Esophagus muscularis mucosa (tissue), 4 donors: ENCODE measurements at regions not wholly inside any gene's neighbourhood (a gene's known extent, or its start where the extent isn't known, plus 50 kb on each side); places are given as distances from the start of the nearest gene placed in this dataset.
A peak's percentile ranks its signal among the peaks of the same experiment; 100 is the strongest.

Experiments
- DNase-seq: peaks from one replicate; pipeline ENCODE4 v3.0.0-alpha.2; 2017; ENCODE audit errors: extremely low spot score
- H3K27ac ChIP-seq, 4 donors: fragments of 200-600 bp; sonication (generic); replicated peaks in 1 of 4; 1 replicate in 3 of 4; 2 replicates in 1 of 4; pipeline ENCODE4 v1.5.1; 2016 to 2019; ENCODE audit warnings: mild to moderate bottlenecking in 1 of 4
- H3K27me3 ChIP-seq, 4 donors: fragments of 200-600 bp; sonication (generic); one replicate each; pipeline versions ENCODE4 v1.5.1 to v1.6.0; 2016 to 2019
- H3K36me3 ChIP-seq, 4 donors: fragments of 200-600 bp; sonication (generic); one replicate each; pipeline ENCODE4 v1.5.1; 2016 to 2019
- H3K4me1 ChIP-seq, 4 donors: fragments of 200-600 bp; sonication (generic); one replicate each; pipeline ENCODE4 v1.5.1; 2016 to 2019
- H3K4me3 ChIP-seq, 4 donors: fragments of 200-600 bp; sonication (generic); 1 replicate in 2 of 4; 2 replicates in 2 of 4; pipeline ENCODE4 v1.5.1; 2016 to 2019; ENCODE audit warnings: mild to moderate bottlenecking in 4 of 4, moderate library complexity in 1 of 4
- H3K9me3 ChIP-seq, 4 donors: fragments of 200-600 bp; sonication (generic); 1 replicate in 3 of 4; 2 replicates in 1 of 4; pipeline ENCODE4 v1.5.1; 2016 to 2019
- EP300 ChIP-seq: sonication (generic); formaldehyde crosslinking; IDR thresholded peaks from one replicate; pipeline ENCODE4 v1.6.1; 2017; ENCODE audit warnings: antibody characterized with exemption
- POLR2A ChIP-seq: fragments of 450-650 bp; IDR thresholded peaks from one replicate; pipeline ENCODE4 v1.6.1; 2017; ENCODE audit warnings: antibody characterized with exemption, moderate library complexity, mild to moderate bottlenecking, low read depth
- POLR2AphosphoS5 ChIP-seq, 2 donors: sonication (generic); formaldehyde crosslinking; IDR thresholded peaks; one replicate each; pipeline ENCODE4 v1.6.1; 2017; ENCODE audit warnings: antibody characterized with exemption in 2 of 2
- WGBS: methylation state at CpG from one replicate; pipeline ENCODE4 v1.1.5; 2018; 5-methylcytosine and 5-hydroxymethylcytosine counted together
- intact Hi-C: fragments of 100-400 bp; cut with DNase I; formaldehyde crosslinking; loops from one replicate; pipeline ENCODE4 v1.15.1; 2023
- TF ChIP-seq, protein P1 (sequence below), 3 experiments: fragments of 200-600 bp in 2 of 3; fragments of 450-650 bp in 1 of 3; sonication (generic) in 2 of 3; IDR thresholded peaks; one replicate each; pipeline ENCODE4 v1.5.1; 2017 to 2019; ENCODE audit warnings: antibody characterized with exemption in 3 of 3, mild to moderate bottlenecking in 2 of 3, moderate library complexity in 1 of 3

- no peaks in the 10 kb centered on the region for H3K27me3 ChIP-seq
- H3K4me3 ChIP-seq = no peak overlapping the region
- H3K9me3 ChIP-seq = no peaks in the 10 kb centered on the region
- no peak overlapping the region for H3K27ac ChIP-seq
- no peaks in the 10 kb centered on the region for H3K36me3 ChIP-seq
- WGBS = 70% methylated on average over 3 of the region's 3 CpGs
- no peaks in the 10 kb centered on the region for H3K4me1 ChIP-seq
- intact Hi-C loops = no loop called here
- TF ChIP-seq EP300 = no peak
- TF ChIP-seq POLR2A = no peak
- TF ChIP-seq POLR2AphosphoS5 (IDR thresholded peaks at IDR 0.05) = no peak
- TF ChIP-seq, protein P1, sequence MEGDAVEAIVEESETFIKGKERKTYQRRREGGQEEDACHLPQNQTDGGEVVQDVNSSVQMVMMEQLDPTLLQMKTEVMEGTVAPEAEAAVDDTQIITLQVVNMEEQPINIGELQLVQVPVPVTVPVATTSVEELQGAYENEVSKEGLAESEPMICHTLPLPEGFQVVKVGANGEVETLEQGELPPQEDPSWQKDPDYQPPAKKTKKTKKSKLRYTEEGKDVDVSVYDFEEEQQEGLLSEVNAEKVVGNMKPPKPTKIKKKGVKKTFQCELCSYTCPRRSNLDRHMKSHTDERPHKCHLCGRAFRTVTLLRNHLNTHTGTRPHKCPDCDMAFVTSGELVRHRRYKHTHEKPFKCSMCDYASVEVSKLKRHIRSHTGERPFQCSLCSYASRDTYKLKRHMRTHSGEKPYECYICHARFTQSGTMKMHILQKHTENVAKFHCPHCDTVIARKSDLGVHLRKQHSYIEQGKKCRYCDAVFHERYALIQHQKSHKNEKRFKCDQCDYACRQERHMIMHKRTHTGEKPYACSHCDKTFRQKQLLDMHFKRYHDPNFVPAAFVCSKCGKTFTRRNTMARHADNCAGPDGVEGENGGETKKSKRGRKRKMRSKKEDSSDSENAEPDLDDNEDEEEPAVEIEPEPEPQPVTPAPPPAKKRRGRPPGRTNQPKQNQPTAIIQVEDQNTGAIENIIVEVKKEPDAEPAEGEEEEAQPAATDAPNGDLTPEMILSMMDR (IDR thresholded peaks at IDR 0.05) = no peak
- no peak for DNase-seq
Measured at GRCh38 chr1:233735847-233736246, 121.9 kb downstream of the KCNK1 start.

DNA sequence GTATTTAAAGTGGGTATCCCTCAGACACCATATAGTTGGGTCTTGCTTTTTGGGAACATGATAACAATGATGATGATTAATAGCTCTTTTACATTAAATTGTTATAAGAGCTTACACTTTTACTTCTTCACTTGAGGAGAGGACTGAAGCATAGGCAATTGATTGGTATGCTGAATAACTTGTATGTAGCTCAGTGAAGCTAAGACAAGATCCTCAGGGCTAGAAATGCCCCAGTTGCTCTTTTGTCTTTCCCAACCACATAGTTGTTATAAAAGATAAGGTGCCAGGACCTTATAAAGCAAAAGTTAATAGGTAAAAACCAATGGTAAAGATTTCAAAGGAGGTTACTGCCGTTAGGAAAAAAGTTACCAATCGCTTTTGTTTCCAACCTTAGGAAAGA is 123.4 kb downstream of the KCNK1 start:
- H3K36me3 ChIP-seq = no peaks in the 10 kb centered on the region

DNA sequence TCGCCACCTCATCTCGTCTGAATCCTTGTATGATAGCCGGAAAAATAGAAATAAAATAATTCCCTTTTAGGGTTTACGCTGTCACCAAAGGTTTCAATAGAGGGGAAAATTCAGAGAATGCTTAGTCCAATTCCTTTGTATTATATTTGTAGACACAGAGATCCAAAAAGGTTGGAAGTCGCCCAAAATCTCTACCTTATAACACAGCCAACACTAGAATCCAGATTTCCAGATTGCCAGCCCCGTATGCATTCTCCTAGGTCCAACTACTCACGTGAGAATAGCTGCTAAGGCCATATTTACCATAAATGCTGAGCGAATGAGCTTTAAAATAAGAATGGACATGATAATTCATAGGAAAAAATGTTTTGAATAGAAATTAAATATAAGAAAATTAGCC is 124.5 kb downstream of the KCNK1 start:
- TF ChIP-seq POLR2AphosphoS5 (IDR thresholded peaks at IDR 0.05) (no peak), POLR2A (no peak), EP300 (no peak)
- TF ChIP-seq, protein P1 (IDR thresholded peaks at IDR 0.05) = no peak
- no peak overlapping the region for H3K4me3 ChIP-seq
- H3K27ac ChIP-seq = no peak overlapping the region
- WGBS = 84% methylated on average over 8 of the region's 8 CpGs
- H3K4me1 ChIP-seq = no peaks in the 10 kb centered on the region
- no peaks in the 10 kb centered on the region for H3K36me3 ChIP-seq
- intact Hi-C loops = no loop called here
- no peaks in the 10 kb centered on the region for H3K9me3 ChIP-seq
- H3K27me3 ChIP-seq = peaks cover 0 to under 1% (median 0%) of the 10 kb centered on the region in 4 donors
- peak; percentile 12 for DNase-seq

More for the DNA sequence above, 123.4 kb downstream of the KCNK1 start:
- H3K4me1 ChIP-seq = no peaks in the 10 kb centered on the region
- H3K4me3 ChIP-seq = no peak overlapping the region
- DNase-seq = no peak
- H3K9me3 ChIP-seq = no peaks in the 10 kb centered on the region
- no peak overlapping the region for H3K27ac ChIP-seq
- TF ChIP-seq, protein P1 (IDR thresholded peaks at IDR 0.05) = no peak
- TF ChIP-seq POLR2AphosphoS5 (IDR thresholded peaks at IDR 0.05) = no peak
- no peak for TF ChIP-seq POLR2A
- TF ChIP-seq EP300 = no peak
- H3K27me3 ChIP-seq = no peaks in the 10 kb centered on the region
- intact Hi-C loops = no loop called here
- WGBS = 90% methylated on average over 2 of the region's 2 CpGs

DNA sequence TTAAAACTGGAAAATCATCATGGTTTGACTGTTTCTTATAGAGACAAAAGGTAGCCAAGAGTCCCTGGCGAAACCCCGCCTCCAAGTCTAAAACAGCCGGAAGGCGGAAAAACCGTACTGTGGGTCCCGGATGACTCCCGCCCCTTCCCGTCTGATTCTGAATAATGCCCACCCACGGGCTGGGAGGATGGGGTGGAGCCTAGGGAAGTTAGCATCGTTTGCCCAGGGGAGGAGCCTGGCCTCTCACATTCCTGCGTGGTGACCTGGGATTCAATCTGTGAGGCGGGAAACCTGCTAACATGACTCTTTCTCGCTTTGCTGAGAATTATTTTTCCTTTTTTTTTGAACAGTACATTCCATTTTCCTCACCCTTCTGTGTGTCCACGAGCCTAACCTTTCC is 124.9 kb downstream of the KCNK1 start:
- TF ChIP-seq POLR2AphosphoS5 (IDR thresholded peaks at IDR 0.05) (no peak), EP300 (no peak), POLR2A (no peak)
- TF ChIP-seq, protein P1 (IDR thresholded peaks at IDR 0.05) = no peak
- 89% methylated on average over 14 of the region's 14 CpGs for WGBS
- Histone ChIP-seq H3K36me3 (no peaks in the 10 kb centered on the region), H3K4me3 (no peak overlapping the region), H3K4me1 (no peaks in the 10 kb centered on the region), H3K27me3 (peaks cover 0 to 5% (median 0%) of the 10 kb centered on the region in 4 donors), H3K9me3 (no peaks in the 10 kb centered on the region), H3K27ac (no peak overlapping the region)
- peak; percentile 29 for DNase-seq
- intact Hi-C loops = no loop called here
